ENCODE measurements at regions not wholly inside any gene's neighbourhood (a gene's known extent, or its start where the extent isn't known, plus 50 kb on each side); places are given as distances from the start of the nearest gene placed in this dataset.

- TF ChIP-seq, protein P1, sequence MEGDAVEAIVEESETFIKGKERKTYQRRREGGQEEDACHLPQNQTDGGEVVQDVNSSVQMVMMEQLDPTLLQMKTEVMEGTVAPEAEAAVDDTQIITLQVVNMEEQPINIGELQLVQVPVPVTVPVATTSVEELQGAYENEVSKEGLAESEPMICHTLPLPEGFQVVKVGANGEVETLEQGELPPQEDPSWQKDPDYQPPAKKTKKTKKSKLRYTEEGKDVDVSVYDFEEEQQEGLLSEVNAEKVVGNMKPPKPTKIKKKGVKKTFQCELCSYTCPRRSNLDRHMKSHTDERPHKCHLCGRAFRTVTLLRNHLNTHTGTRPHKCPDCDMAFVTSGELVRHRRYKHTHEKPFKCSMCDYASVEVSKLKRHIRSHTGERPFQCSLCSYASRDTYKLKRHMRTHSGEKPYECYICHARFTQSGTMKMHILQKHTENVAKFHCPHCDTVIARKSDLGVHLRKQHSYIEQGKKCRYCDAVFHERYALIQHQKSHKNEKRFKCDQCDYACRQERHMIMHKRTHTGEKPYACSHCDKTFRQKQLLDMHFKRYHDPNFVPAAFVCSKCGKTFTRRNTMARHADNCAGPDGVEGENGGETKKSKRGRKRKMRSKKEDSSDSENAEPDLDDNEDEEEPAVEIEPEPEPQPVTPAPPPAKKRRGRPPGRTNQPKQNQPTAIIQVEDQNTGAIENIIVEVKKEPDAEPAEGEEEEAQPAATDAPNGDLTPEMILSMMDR (IDR thresholded peaks at IDR 0.05): no peak
- no peaks in the 10 kb centered on the region for H3K27me3 Mint-ChIP-seq (ENCODE audit: unreplicated experiment)
- H3K4me1 Mint-ChIP-seq (ENCODE audit: unreplicated experiment): peaks cover 31% of the 10 kb centered on the region
- peak overlapping the region; percentile 87 for H3K27ac Mint-ChIP-seq (ENCODE audit: unreplicated experiment)
- DNase-seq (ENCODE audit: extremely low spot score, unreplicated experiment): no peak
- no peaks in the 10 kb centered on the region for H3K36me3 Mint-ChIP-seq (ENCODE audit: unreplicated experiment)
- no peak overlapping the region for H3K4me3 Mint-ChIP-seq (ENCODE audit: unreplicated experiment)
- no peaks in the 10 kb centered on the region for H3K9me3 Mint-ChIP-seq (ENCODE audit: unreplicated experiment)
Observed at GRCh38 chr13:30141775-30142485, 165.4 kb downstream of the KATNAL1 start.

DNA sequence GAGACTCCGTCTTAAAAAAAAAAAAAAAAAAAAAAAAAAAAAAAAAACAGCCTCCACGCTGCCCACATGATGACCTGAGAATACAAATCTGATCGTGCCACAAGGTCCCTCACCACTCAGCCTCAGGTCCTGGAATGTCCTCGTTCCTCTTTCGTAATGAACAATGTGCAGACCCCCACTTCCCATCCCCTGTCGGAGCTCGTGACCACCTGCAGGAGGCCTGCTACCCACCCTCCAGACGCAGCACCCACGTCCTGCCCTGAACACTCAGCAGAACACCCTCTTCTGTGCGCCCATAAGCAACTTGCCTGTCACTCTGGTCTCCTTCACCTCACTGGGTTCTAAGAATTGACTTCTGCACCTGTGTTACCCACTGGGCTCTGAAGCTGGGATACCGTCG, 166.4 kb downstream of the KATNAL1 start:
- Mint-ChIP-seq H3K4me3 (ENCODE audit: unreplicated experiment) (no peak overlapping the region), H3K27me3 (ENCODE audit: unreplicated experiment) (no peaks in the 10 kb centered on the region), H3K36me3 (ENCODE audit: unreplicated experiment) (no peaks in the 10 kb centered on the region), H3K4me1 (ENCODE audit: unreplicated experiment) (peaks cover 31% of the 10 kb centered on the region), H3K9me3 (ENCODE audit: unreplicated experiment) (no peaks in the 10 kb centered on the region), H3K27ac (ENCODE audit: unreplicated experiment) (no peak overlapping the region)
- TF ChIP-seq, protein P1 (IDR thresholded peaks at IDR 0.05): no peak
- DNase-seq (ENCODE audit: extremely low spot score, unreplicated experiment): no peak

GRCh38 chr13:30138511-30138910, 168.8 kb downstream of the KATNAL1 start:
- H3K9me3 Mint-ChIP-seq (ENCODE audit: unreplicated experiment): no peaks in the 10 kb centered on the region
- H3K36me3 Mint-ChIP-seq (ENCODE audit: unreplicated experiment): no peaks in the 10 kb centered on the region
- peaks cover 30% of the 10 kb centered on the region for H3K4me1 Mint-ChIP-seq (ENCODE audit: unreplicated experiment)
- no peak overlapping the region for H3K27ac Mint-ChIP-seq (ENCODE audit: unreplicated experiment)
- TF ChIP-seq, protein P1 (IDR thresholded peaks at IDR 0.05): no peak
- no peaks in the 10 kb centered on the region for H3K27me3 Mint-ChIP-seq (ENCODE audit: unreplicated experiment)
- no peak overlapping the region for H3K4me3 Mint-ChIP-seq (ENCODE audit: unreplicated experiment)
- no peak for DNase-seq (ENCODE audit: extremely low spot score, unreplicated experiment)

DNA sequence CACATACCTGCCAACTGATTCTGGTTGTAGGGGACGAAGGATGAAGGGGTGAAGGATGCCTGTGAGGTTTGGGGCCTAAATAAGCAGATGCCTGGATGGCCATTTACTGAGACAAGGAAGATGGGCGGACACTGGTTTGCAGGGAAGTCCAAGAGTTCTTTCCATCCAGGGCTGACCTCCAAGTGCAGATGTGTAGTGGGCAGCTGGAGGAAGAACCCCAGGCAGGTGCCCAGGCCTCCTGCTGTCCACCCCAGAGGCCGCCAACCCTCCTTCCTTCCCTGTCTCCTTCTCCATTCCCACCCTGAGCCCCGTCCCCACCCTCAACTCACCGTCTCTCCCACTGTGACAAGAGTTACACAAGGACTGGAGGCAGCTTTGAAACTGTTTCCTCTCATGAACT, 171.5 kb downstream of the KATNAL1 start:
- peaks cover 19% of the 10 kb centered on the region for H3K4me1 Mint-ChIP-seq (ENCODE audit: unreplicated experiment)
- TF ChIP-seq, protein P1 (IDR thresholded peaks at IDR 0.05): no peak
- DNase-seq (ENCODE audit: extremely low spot score, unreplicated experiment): no peak
- H3K27me3 Mint-ChIP-seq (ENCODE audit: unreplicated experiment): no peaks in the 10 kb centered on the region
- H3K4me3 Mint-ChIP-seq (ENCODE audit: unreplicated experiment): no peak overlapping the region
- no peaks in the 10 kb centered on the region for H3K9me3 Mint-ChIP-seq (ENCODE audit: unreplicated experiment)
- H3K27ac Mint-ChIP-seq (ENCODE audit: unreplicated experiment): no peak overlapping the region
- no peaks in the 10 kb centered on the region for H3K36me3 Mint-ChIP-seq (ENCODE audit: unreplicated experiment)

DNA sequence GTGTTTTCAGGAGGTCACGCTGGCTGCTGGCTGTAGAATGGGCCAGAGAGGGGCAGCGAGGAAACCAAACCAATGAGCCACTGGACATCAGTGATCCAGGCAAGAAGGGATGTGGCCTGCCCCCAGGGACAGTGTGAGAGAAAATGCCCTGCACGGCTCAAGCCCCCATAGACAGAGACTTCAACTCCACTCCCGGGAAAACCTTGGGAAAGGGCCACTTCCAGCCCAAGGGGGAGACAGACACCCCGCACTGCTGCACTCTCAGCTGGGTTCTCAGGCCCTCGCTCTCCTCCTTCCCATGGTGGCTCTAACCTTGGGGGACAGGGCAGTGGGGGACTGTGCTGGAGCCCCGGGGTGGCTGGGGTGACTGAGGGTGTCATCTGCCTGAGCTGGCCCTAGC, 172.0 kb downstream of the KATNAL1 start:
- no peak for DNase-seq (ENCODE audit: extremely low spot score, unreplicated experiment)
- H3K27me3 Mint-ChIP-seq (ENCODE audit: unreplicated experiment): no peaks in the 10 kb centered on the region
- no peak overlapping the region for H3K27ac Mint-ChIP-seq (ENCODE audit: unreplicated experiment)
- peaks cover 19% of the 10 kb centered on the region for H3K4me1 Mint-ChIP-seq (ENCODE audit: unreplicated experiment)
- H3K4me3 Mint-ChIP-seq (ENCODE audit: unreplicated experiment): no peak overlapping the region
- no peaks in the 10 kb centered on the region for H3K36me3 Mint-ChIP-seq (ENCODE audit: unreplicated experiment)
- no peaks in the 10 kb centered on the region for H3K9me3 Mint-ChIP-seq (ENCODE audit: unreplicated experiment)
- TF ChIP-seq, protein P1 (IDR thresholded peaks at IDR 0.05): no peak

Data from osteocyte (in vitro differentiated cells).